G401 (cell line): ENCODE measurements at regions not wholly inside any gene's neighbourhood (a gene's known extent, or its start where the extent isn't known, plus 50 kb on each side); places are given as distances from the start of the nearest gene placed in this dataset.
"Not testable (repeated sequence)": the region's sequence is repeated elsewhere in the genome, so short reads cannot be mapped to it uniquely, and the experiment has no call there.

ENCODE experiments used
- DNase-seq: peaks from one replicate; pipeline ENCODE4 v3.0.0-alpha.2; 2015; ENCODE audit warnings: low spot score
- in situ Hi-C: cut with HindIII; loops from 2 replicates; pipeline ENCODE4 v1.10.0; 2016; ENCODE audit warnings: low sequenced_read_pairs, mixed read lengths

DNA sequence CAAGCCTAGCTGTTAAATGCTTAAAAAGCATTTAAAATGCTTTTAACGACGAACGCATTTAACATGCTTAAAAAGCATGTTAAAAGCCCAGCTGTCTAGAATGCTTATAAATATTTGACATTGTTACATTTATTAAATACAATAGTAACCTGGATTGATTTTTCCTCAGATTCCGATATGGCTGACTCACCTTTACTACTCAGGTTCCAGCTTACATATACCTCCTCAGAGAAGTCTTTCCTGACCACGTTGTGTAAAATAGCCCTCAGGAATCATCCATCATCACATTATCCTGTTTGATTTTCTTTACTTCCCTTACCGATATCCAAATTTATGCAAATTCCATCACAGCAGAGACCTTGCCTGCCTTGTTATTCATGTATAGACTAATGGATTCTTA lies 51.4 kb downstream of the SLC41A2 start:
- DNase-seq, result no peak
- in situ Hi-C loops, result no loop called here

GRCh38 chr12:104905446-104905845 lies 52.6 kb downstream of the SLC41A2 start:
- in situ Hi-C loops, DNase-seq: not testable (repeated sequence)

- in situ Hi-C loops, result no loop called here
- DNase-seq, result no peak
Observed at GRCh38 chr12:104903648-104904423, 54.3 kb downstream of the SLC41A2 start.

GRCh38 chr12:104902125-104902524 lies 56.0 kb downstream of the SLC41A2 start:
- in situ Hi-C loops, result no loop called here

DNA sequence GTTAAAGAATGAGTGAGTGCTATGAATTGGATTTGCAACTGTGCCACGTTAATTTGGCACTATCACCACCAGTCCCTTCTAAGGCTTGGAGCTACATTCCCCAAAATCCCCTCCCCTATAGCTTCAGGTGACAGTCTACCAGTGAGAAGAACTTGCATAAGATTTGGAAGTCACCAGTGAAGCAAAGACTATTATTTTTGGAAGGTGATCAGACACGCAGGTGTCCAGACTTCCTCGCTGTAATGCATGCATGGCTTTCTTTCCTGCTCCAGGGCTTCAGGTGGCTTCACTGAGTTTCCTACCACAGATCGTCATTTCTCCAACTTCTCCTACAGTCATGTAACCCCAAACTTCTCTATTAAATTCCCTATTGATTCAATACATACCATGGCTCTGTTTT lies 61.4 kb downstream of the SLC41A2 start:
- in situ Hi-C loops, result no loop called here
- no peak for DNase-seq

More at GRCh38 chr12:104902125-104902524, 56.0 kb downstream of the SLC41A2 start:
- DNase-seq, result no peak

- no peak for DNase-seq
- in situ Hi-C loops, result no loop called here
Observed at GRCh38 chr12:104896146-104896545, 61.9 kb downstream of the SLC41A2 start.

GRCh38 chr12:104895415-104895814 lies 62.7 kb downstream of the SLC41A2 start:
- in situ Hi-C loops, result no loop called here
- no peak for DNase-seq

DNA sequence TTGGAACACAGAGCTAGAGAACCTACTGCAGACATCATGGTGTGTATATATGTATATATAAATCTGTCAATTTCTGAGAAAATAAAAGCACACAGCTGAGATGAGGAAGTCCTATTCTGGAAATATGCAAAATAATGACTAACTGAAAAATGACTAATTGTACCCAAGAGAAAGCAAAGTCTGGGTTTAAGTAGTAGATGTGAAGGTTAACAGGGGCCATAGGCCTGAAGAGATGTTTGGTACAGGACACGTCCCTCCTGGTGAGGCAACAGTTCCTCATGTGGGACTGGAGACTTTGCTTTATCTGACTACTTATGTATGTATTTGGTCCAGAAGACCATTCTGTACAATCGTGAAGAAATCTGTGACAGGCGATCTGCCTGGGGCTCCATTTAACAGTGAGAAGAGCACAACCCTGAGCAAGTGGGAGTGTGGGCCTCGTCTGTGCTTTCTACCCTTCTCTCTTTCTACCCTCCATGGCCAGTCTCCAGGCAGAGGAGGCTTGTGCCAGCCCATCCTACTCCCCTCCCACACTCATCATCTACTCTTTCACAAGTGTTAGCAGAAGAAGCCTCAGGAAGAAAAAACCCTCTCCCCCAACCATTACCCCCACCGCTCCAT lies 67.5 kb downstream of the SLC41A2 start:
- DNase-seq, result no peak
- in situ Hi-C loops, result no loop called here

DNA sequence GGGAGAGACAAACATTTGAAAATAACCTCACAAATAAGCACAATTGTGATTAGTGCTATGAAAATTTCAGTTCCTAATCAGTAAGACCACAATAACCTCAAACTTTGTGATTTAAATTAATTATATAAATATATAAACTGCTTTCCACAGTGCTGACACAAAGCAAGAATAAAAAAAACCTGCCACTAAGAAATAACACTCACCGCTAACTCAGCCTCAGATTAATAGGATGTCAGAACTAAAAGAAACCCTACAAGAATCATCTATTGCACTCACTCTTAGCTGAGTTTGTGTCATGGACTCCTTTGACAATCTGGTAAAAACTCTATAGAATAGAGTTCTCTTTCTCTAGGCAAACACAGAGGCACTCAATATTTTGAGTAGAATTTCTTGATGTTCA lies 68.4 kb downstream of the SLC41A2 start:
- DNase-seq, result no peak
- in situ Hi-C loops, result no loop called here

DNA sequence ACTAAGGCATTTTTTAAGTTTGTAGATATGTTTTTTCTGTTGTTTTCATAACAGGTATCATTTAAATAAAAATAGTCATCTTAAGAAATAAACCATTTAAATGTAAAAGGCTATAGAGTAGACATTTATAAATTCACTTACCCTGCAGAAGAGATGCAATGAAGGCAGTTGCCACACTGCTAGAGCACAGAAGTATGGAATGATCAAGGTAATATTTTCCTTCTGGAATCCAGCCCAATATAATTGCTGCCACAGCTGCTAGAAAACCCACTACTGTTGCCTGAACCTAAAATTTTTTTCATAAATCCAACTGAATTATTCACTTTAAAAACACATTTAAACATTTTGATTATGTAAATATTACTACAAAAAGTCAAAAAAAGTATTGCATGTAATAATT lies 69.2 kb downstream of the SLC41A2 start:
- DNase-seq, result no peak
- in situ Hi-C loops, result no loop called here

- in situ Hi-C loops, result no loop called here
- no peak for DNase-seq
Observed at GRCh38 chr12:104888481-104888880, 69.6 kb downstream of the SLC41A2 start.

- no peak for DNase-seq
- in situ Hi-C loops, result no loop called here
Observed at GRCh38 chr12:104887452-104887851, 70.6 kb downstream of the SLC41A2 start.

DNA sequence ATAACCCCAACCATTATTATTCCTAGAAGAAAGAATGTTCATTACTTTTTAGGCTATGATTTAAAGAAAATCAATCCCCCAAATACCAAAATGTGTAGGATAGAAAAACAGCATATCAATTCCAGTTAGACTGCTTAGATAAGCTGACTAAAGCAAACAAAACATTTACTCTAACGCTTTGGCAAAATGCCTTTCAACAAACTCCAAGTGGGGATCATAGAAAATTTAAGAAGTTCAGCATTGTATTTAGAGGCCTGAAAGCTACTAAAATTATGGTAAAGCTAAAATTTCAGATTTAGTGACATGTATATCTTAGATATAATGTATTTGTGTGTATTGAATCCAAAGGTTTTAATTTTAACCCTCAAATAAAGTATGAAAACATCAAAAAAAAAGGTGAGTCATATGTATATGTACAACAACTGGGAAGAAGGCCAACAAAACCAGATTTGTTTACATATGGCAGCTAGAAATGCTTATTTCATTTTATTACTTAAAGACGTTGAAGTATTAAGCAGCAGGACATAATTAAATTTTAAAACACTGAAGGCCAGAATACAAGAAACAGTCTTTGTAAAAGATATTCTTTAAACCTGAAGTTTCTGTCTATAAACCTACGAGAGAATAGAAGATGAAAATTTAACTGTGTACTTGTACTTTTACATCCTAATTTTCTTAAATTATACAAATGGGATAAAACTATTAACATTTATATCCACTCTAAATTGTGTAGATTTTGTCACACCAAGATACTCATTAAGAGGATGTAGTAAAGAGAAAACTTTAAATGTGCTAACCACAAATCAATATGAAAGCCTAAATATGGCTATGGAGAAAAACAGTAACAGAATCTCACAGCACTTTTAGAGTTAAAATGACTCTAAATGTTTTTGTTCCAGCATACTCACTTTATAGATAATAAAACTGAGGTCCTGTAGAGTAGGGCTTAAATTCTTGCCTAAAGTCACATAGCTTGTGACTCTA lies 71.4 kb downstream of the SLC41A2 start:
- no peak for DNase-seq
- in situ Hi-C loops, result no loop called here

DNA sequence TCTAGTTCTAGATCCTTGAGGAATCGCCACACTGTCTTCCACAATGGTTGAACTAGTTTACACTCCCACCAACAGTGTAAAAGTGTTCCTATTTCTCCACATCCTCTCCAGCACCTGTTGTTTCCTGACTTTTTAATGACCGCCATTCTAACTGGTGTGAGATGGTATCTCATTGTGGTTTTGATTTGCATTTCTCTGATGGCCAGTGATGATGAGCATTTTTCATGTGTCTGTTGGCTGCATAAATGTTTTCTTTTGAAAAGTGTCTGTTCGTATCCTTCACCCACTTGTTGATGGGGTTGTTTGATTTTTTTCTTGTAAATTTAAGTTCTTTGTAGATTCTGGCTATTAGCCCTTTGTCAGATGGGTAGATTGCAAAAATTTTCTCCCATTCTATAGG lies 79.2 kb downstream of the SLC41A2 start:
- in situ Hi-C loops, DNase-seq: not testable (repeated sequence)

DNA sequence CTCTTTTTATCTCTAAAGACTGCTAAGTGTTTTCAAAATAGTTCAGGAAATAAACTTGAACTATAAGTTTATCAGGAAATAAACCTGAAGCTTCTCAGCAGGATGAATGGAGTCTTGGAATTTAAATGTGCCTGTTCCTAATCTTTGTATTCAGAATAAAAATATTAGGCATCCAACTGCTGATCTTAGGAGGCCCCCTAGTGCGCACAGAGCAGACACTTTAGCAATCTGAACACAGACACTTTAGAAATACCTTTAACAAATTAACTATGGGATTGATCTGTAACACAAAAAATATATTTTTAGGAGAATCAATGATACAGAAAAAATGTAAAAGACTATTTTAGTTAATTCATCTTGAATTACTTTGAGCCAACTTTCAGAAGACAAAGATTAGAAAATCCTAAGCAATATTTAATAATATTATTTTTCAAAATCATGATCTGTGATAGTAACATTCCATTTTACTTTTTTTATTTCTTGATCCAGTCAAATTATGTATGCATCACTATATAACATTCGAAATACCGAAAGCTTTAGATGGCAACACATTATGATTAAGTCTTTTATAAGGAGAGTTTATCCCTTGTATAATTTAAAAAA lies 80.9 kb downstream of the SLC41A2 start:
- in situ Hi-C loops, result no loop called here
- DNase-seq, result peak; percentile 42

GRCh38 chr12:104873374-104873773 lies 84.7 kb downstream of the SLC41A2 start:
- in situ Hi-C loops, result no loop called here
- DNase-seq, result no peak

- in situ Hi-C loops, result no loop called here
Observed at GRCh38 chr12:104870797-104871196, 87.3 kb downstream of the SLC41A2 start.

DNA sequence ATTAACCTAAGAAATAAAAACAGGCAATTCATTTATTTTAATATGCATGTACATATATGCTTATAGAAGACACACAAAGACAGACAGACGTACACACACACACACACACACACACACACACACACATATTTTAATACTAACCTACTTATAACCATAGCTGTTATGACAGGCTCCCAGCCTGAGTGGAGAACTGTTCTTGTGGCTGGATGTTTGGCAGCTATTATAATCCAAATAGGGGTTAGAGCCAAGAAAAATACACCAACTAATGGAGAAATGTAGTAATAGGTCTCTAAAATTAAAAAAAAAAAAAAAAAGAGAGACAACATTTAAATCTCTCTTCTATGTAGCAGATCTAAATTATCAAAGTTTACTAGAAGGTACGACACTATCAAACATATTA lies 91.8 kb downstream of the SLC41A2 start:
- DNase-seq, result no peak
- in situ Hi-C loops, result no loop called here

More at GRCh38 chr12:104870797-104871196, 87.3 kb downstream of the SLC41A2 start:
- DNase-seq, result peak; percentile 17

GRCh38 chr12:104865080-104865479 lies 93.0 kb downstream of the SLC41A2 start:
- in situ Hi-C loops, result no loop called here
- no peak for DNase-seq
